HepG2 (cell line): ENCODE measurements at regions not wholly inside any gene's neighbourhood (a gene's known extent, or its start where the extent isn't known, plus 50 kb on each side); places are given as distances from the start of the nearest gene placed in this dataset.

Experiments
- ATAC-seq: fragments of 200-7000 bp; cut with Tn5 transposase; 3 replicates; pipeline ENCODE4 v1.9.1; 2020; ENCODE audit warnings: mild to moderate bottlenecking, moderate library complexity
- BruUV-seq: library from RNA; stranded (reverse); fragments of 400-500 nt; replicated peaks from 2 replicates; lab custom pipeline; 2021; lab: Mats Ljungman, UMichigan
- CTCF ChIA-PET: fragments of 300-600 bp; formaldehyde crosslinking; extraction: SDS; loops from one replicate; lab custom pipeline; 2021; ENCODE audit warnings: low total read pairs, inconsistent platforms, low intra/inter-chr PET ratio; lab: Yijun Ruan, JAX
- POLR2A ChIA-PET: fragments of 350-600 bp; sonication (Branson Sonifier 250); formaldehyde crosslinking; loops from one replicate; lab custom pipeline; 2020; ENCODE audit warnings: antibody characterized with exemption, inconsistent platforms; lab: Yijun Ruan, JAX
- DNase-seq: peaks from one replicate; pipeline ENCODE4 v3.0.0-alpha.2; 2015; ENCODE audit warnings: low spot score
- FAIRE-seq: peaks from 3 replicates; lab custom pipeline; 2011; peaks lifted over from hg19 to GRCh38; lab: Jason Lieb, UNC
- H2AFZ ChIP-seq: one replicate; pipeline ENCODE4 v1.6.1; 2011; ENCODE audit warnings: low read length, inconsistent platforms
- H3K27ac ChIP-seq: fragments of 300-600 bp; 3 replicates; pipeline ENCODE4 v1.8.0; 2011; ENCODE audit warnings: mixed run types, mild to moderate bottlenecking, mixed read lengths, low read length, inconsistent platforms; ENCODE audit not compliant: insufficient read depth; ENCODE audit errors: extremely low read length
- H3K27me3 ChIP-seq, 2 experiments: fragments of 200-600 bp in 1 of 2; 2 replicates in 1 of 2; 3 replicates in 1 of 2; pipeline versions ENCODE4 v1.6.0 to v1.8.0; 2011; ENCODE audit warnings: low read length in 2 of 2, mild to moderate bottlenecking in 2 of 2, moderate library complexity in 2 of 2, inconsistent platforms in 1 of 2; ENCODE audit not compliant: insufficient read depth in 2 of 2, control insufficient read depth in 1 of 2
- H3K36me3 ChIP-seq, 2 experiments: fragments of 200-600 bp in 1 of 2; replicated peaks in 1 of 2; 2 replicates in 1 of 2; 3 replicates in 1 of 2; pipeline versions ENCODE4 v1.5.1 to v1.8.0; 2011; ENCODE audit warnings: low read length in 2 of 2, inconsistent platforms in 1 of 2; ENCODE audit not compliant: insufficient read depth in 2 of 2, control insufficient read depth in 1 of 2
- H3K4me1 ChIP-seq: 2 replicates; pipeline ENCODE4 v1.5.1; 2012; ENCODE audit warnings: low read length, inconsistent platforms; ENCODE audit not compliant: insufficient read depth
- H3K4me2 ChIP-seq: 2 replicates; pipeline ENCODE4 v1.6.0; 2011; ENCODE audit warnings: low read depth, low read length, inconsistent platforms
- H3K4me3 ChIP-seq, 3 experiments: fragments of 200-600 bp in 1 of 3; sonication (generic), shearing (Covaris generic) in 1 of 3; replicated peaks in 1 of 3; 2 replicates each; pipeline ENCODE4 v1.5.1; 2011 to 2016; ENCODE audit warnings: low read length in 3 of 3, inconsistent platforms in 2 of 3, low read depth in 2 of 3, mild to moderate bottlenecking in 2 of 3, control low read depth in 1 of 3, mixed read lengths in 1 of 3; ENCODE audit not compliant: insufficient read depth in 1 of 3
- H3K79me2 ChIP-seq: one replicate; pipeline ENCODE4 v1.6.1; 2011; ENCODE audit warnings: low read length, inconsistent platforms; ENCODE audit not compliant: insufficient read depth
- H3K9ac ChIP-seq: 2 replicates; pipeline ENCODE4 v1.6.0; 2011; ENCODE audit warnings: mild to moderate bottlenecking, low read depth, low read length, inconsistent platforms; ENCODE audit not compliant: insufficient read depth
- H3K9me3 ChIP-seq: 2 replicates; pipeline ENCODE4 v1.5.1; 2012; ENCODE audit warnings: mild to moderate bottlenecking, low read length
- H4K20me1 ChIP-seq: 2 replicates; pipeline ENCODE4 v1.6.0; 2011; ENCODE audit warnings: inconsistent platforms, mild to moderate bottlenecking, low read length, moderate library complexity; ENCODE audit not compliant: insufficient read depth
- CTCF ChIP-seq: sonication (generic); formaldehyde crosslinking; IDR thresholded peaks from 2 replicates; pipeline ENCODE4 v1.5.0; 2020; ENCODE audit warnings: mild to moderate bottlenecking, missing genetic modification reagents, moderate library complexity
- HNF1A ChIP-seq, 2 experiments: sonication (generic) in 1 of 2; formaldehyde crosslinking in 1 of 2; IDR thresholded peaks; 2 replicates each; pipeline versions ENCODE4 v1.4.0 to v1.6.1; 2016 to 2020; ENCODE audit warnings: borderline replicate concordance in 1 of 2, low read depth in 1 of 2, mild to moderate bottlenecking in 1 of 2, missing genetic modification reagents in 1 of 2
- ONECUT2 ChIP-seq: sonication (generic); formaldehyde crosslinking; IDR thresholded peaks from 2 replicates; pipeline ENCODE4 v1.4.0; 2020; ENCODE audit warnings: missing genetic modification reagents
- PRDM10 ChIP-seq: sonication (generic); formaldehyde crosslinking; IDR thresholded peaks from 2 replicates; pipeline ENCODE4 v1.4.0; 2020; ENCODE audit warnings: low read depth, missing genetic modification reagents
- RAD21 ChIP-seq: fragments of 450-650 bp; formaldehyde crosslinking; IDR thresholded peaks from 2 replicates; pipeline ENCODE4 v1.5.0; 2020; ENCODE audit warnings: mild to moderate bottlenecking
- STAG1 ChIP-seq: sonication (generic); formaldehyde crosslinking; IDR thresholded peaks from 2 replicates; pipeline ENCODE4 v1.4.0; 2020; ENCODE audit warnings: missing genetic modification reagents
- ZNF350 ChIP-seq: sonication (generic); formaldehyde crosslinking; IDR thresholded peaks from 2 replicates; pipeline ENCODE4 v1.4.0; 2020; ENCODE audit warnings: mild to moderate bottlenecking, low read depth, missing genetic modification reagents, borderline replicate concordance
- ZXDC ChIP-seq: sonication (generic); formaldehyde crosslinking; IDR thresholded peaks from 2 replicates; pipeline ENCODE4 v1.5.0; 2020; ENCODE audit warnings: mild to moderate bottlenecking, missing genetic modification reagents
- WGBS: methylation state at CpG from one replicate; pipeline ENCODE4 v1.1.6; 2017; ENCODE audit warnings: low lambda C conversion rate; 5-methylcytosine and 5-hydroxymethylcytosine counted together
- in situ Hi-C: cut with HindIII; loops from 2 replicates; pipeline ENCODE4 v1.10.0; 2017; ENCODE audit warnings: low pct_unique_long_range_greater_than_20kb; ENCODE audit not compliant: extremely low pct_ligation_motif_present
- intact Hi-C: fragments of 100-400 bp; cut with micrococcal nuclease; formaldehyde crosslinking; loops from one replicate; pipeline ENCODE4 v1.10.0; 2022; ENCODE audit not compliant: unreplicated experiment

- peaks cover 36% of the 10 kb centered on the region for H3K9me3 ChIP-seq
- H3K4me3 ChIP-seq, result no peak overlapping the region; a peak in 1 of 6 replicates
- no peak overlapping the region for H2AFZ ChIP-seq
- WGBS, result 26% methylated on average over 6 of the region's 15 CpGs
- in situ Hi-C loops, result no loop called here
- TF ChIP-seq ZNF350 (CRISPR knock-in tag) (no peak), HNF1A (IDR thresholded peaks at IDR 0.05; ENCODE audit: low read depth) (no peak), HNF1A (CRISPR knock-in tag; IDR thresholded peaks at IDR 0.05; ENCODE audit: borderline replicate concordance) (no peak), PRDM10 (CRISPR knock-in tag) (peak; percentile 70; the same call in 1 of the 2 replicates), STAG1 (peak; percentile 71), RAD21 (CRISPR knock-in tag) (peak; percentile 46), ZXDC (CRISPR knock-in tag) (no peak), ONECUT2 (no peak), CTCF (CRISPR knock-in tag) (peak; percentile 69)
- BruUV-seq, result no TSS peak
- H3K36me3 ChIP-seq, result no peaks in the 10 kb centered on the region
- H3K27me3 ChIP-seq, result no peaks in the 10 kb centered on the region
- ATAC-seq (peak; percentile 99), FAIRE-seq (no peak), DNase-seq (no peak)
- H4K20me1 ChIP-seq, result no peaks in the 10 kb centered on the region
- intact Hi-C loops, result no loop called here
- no peak overlapping the region for H3K27ac ChIP-seq
- CTCF ChIA-PET, result no interaction called here
- H3K4me1 ChIP-seq, result no peaks in the 10 kb centered on the region
- H3K79me2 ChIP-seq, result no peaks in the 10 kb centered on the region
- H3K4me2 ChIP-seq, result no peak overlapping the region
- POLR2A ChIA-PET, result no interaction called here
- H3K9ac ChIP-seq, result no peak overlapping the region
Measured at GRCh38 chr21:28018741-28019669, 973.7 kb downstream of the LTN1 start.
